ENCODE measurements at regions not wholly inside any gene's neighbourhood (a gene's known extent, or its start where the extent isn't known, plus 50 kb on each side); places are given as distances from the start of the nearest gene placed in this dataset.
"Not testable (repeated sequence)": the region's sequence is repeated elsewhere in the genome, so short reads cannot be mapped to it uniquely, and the experiment has no call there.

DNA sequence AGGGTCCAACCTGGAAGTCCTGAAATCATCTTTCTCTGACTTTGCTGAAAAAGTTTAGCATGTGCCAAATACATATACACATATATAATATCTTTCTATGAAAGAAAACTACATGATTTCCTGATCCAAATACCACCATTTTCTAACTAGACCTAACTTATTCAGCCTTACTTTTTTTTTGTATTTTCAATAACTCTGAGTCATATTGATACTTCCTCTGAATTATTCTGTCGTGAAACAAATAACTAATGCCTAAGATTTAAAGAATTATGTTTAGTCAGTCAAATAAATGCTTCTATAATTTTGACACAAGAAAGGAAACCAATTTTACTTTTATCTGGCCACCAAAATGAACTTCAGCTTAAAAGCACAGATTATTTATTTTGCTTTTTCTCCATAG, 760.2 kb upstream of the GBE1 start:
- in situ Hi-C loops (cut with HindIII; ENCODE audit: low sequenced_read_pairs) = no loop called here

DNA sequence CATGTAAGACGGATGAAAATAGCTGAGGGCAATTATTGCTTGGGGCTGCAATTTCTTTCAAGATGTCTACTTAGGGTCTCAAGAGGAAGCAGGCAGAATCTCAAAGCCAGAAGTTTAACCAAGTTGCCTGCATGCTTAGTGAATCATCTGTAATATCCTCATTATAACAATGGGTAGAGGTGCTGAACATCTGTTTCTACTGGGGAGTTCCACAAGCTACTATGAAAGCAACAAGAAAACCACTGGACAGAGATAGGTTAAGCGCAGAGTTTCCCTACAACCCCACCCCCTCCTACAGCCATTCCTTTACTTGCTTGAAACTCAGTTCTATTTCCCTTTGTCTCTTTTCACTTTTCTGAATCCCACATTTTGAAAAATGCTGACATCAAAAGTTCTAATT, 759.4 kb upstream of the GBE1 start:
- in situ Hi-C loops (cut with HindIII; ENCODE audit: low sequenced_read_pairs) = no loop called here

DNA sequence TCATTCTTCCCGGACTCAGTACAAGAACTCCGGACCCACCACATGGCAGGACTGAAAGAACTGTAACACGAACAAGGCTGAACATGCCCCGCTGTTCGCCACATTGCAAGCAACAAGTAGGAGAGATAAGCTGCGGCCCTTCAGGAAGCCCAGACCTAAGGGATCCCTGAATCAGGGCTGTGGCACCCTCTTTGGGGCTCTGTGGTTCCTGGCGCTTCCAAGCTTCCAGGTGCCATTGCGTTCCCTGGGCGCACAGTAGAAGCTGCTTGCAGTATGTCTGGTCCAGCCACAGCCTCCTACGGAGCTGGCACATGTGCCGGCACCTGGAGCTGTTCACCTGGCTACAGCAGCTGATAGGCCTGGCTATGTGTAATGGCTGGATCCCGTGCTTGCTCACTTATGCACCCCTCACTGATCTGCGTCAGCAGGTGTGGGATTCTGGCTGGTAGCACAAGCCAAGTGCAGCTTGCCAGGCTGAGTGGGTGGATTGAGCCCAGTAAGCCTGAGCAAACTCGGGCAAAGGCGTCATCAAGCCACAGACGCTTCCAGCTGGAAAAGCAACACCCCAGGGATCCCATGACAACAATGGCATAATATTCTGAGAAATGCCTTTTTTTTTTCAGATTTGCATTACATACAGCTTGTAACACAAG, 748.6 kb upstream of the GBE1 start:
- in situ Hi-C loops (cut with HindIII; ENCODE audit: low sequenced_read_pairs) = no loop called here

DNA sequence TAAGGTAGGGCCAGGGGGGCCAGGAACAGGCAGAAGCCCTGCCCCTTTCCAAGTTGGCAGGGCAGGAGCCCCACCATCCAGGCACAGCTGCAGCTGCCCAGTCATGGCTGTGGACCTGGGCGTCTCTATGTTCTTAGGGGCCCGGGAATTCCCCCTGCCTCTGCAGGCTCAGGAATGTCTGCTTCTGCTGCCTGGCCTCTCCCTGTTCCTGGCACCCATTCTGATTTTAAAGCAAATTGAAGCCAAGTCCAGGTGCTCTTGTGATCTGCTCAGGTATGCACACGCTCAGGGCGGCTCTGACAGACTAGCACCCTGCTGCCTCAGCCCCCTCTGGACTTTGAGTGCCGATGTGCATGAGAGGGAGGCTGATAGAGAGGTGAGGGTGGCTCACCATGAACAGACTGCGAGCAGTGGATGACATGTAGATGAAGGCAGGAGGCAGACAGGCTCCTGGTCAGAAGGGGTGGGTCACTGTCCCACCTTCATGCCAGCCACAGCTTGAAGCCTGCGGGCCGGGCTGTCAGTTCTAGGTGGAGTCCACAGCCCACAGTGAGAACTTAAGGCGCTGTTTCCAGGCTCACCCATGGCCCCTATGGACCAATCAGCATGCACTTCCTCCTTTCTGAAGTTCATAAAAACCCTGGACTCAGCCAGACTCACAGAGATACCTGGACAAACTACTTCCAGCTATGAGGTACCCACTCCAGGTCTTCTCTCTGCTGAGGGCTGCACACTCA, 747.8 kb upstream of the GBE1 start:
- in situ Hi-C loops (cut with HindIII; ENCODE audit: low sequenced_read_pairs) = no loop called here

DNA sequence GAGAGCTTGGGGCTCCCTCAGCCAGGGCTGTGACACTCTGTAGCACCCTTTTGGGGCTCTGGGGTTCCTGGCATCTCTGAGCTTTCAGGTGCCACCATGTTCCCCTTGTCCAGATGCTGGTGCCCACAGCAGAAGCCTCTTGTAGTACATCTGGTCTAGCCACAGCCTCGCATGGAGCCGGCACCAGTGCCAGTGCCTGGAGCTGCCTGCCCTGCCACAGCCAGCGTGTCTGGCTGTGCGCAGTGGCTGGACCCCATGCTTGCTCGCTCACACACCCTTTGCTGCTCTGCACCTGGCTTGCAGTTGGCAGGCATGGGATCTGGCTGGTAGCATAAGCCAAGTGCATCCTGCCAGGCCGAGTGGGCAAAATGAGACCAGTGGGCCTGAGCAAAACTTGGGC, 744.8 kb upstream of the GBE1 start:
- in situ Hi-C loops (cut with HindIII; ENCODE audit: low sequenced_read_pairs) = no loop called here

DNA sequence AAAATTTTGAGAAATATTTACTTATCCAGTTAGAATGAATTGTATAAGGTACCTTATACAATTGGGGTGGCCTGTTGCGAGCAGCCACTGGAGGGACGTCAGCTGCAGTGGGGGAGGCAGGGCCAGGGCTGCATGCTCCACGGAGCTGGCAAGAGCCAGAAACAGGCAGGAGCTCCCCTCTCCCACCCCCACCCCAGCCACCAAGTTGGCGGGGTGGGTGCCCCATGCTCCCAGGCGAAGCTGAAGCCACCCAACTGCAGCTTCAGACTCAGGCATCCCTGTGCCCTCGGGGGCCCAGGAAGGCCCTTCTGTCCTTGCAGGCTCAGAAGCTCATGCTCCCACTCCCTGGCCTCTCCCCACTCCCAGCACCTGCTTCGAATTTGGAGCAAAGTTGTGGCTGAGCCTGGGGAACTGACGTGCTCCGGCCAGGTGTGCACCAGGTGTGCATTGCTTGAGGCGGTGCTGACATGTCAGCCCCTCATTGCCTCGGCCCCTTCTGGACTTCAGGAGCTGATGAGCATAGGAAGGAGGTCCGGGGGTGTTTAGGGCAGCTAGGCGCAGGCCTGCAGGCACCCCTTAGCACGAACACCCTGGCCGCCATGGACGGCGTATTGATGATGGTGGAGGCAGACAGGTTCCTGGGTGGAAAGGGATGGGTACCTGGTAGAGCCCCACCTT, 743.8 kb upstream of the GBE1 start:
- in situ Hi-C loops (cut with HindIII; ENCODE audit: low sequenced_read_pairs) = no loop called here

DNA sequence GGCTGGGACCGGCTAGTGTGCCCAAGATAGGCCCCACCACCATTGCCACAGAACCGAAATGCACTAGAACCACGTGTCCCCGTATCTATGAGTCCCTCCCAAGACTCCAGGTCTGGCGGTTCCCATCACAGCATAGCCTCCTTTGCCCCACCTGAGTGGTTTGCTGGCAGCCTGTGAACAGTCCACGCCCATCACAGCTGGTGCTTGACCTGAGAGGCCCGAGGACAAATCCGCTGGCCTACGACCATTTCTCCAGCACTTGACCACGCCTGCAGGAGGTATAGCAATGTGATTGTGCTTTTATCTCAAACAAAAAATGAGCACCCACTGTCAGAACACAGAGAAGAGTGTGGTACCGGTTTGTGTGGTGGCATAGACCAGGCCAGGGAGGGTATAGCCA, 736.7 kb upstream of the GBE1 start:
- in situ Hi-C loops (cut with HindIII; ENCODE audit: low sequenced_read_pairs) = no loop called here

DNA sequence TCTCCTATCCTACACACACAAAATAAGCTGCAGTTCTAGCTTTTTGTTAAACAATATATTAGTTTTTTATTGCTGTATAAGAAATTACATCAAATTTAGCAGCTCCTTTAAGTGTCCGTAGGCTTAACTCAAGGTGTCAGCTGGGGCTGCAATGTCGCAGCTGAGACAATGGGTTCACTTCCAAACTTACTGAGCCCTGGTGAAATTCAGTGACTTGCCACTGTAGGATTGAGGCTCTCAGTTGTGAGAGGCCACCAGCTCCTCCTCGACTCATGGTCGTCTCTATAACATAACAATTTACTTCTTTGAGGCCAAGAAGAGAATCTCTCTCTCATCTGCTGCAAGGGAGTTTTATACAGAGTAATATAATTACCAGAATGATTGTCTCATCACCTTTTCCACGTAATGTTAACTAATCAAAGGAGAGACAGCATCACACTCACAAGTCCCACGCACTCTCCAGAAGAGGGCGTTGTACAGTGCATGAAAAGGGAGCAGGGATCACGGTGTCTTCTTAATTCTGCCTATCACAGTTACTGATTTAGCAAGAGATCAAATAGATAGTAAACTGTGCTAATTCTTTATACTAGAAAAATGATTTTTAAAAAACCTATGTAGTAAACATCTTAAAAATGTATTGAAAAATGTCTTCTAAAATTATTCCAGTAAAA, 735.6 kb upstream of the GBE1 start:
- in situ Hi-C loops (cut with HindIII; ENCODE audit: low sequenced_read_pairs) = no loop called here

DNA sequence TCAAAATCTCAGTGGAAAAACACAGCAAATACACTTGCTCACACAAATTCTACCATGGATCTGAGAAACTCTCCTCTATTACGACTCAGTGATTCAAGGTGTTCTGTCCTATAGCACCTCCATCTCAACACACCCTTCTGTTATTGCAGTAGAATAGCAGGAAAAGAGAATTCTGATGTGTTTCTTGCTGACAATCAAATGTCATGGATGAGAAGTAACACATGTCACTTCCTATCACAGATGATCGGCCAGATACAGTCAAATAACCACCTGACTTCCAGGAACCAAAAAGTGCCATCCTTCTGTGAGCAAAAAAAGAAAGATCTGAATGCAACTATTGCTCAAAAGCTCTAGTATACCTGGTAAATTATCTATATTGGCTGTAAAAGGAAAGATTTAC, 734.2 kb upstream of the GBE1 start:
- in situ Hi-C loops (cut with HindIII; ENCODE audit: low sequenced_read_pairs) = no loop called here

DNA sequence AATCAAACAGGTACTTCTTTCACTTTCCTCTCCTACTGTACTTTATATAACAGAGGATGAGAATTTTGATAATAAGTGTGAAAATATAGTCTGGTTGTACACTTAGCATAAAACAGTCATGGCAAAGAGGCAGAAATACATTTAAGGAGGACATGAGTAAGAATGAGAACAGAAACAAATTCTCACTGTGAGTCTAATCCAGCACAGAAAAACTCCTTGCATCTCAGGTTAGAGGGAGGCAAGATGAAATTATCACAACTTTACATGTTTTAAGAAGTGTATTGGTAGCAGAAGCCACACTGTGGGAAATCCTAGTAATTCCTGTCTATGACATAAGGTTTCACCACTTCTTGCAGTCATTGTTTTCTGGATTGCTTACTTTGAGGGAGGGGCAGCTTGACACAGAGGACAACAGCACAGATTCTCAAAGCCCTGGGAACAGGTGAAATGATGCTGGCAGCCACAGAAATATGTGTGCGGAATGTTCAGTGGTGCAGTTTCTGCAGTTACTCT, 733.6 kb upstream of the GBE1 start:
- in situ Hi-C loops (cut with HindIII; ENCODE audit: low sequenced_read_pairs) = no loop called here

DNA sequence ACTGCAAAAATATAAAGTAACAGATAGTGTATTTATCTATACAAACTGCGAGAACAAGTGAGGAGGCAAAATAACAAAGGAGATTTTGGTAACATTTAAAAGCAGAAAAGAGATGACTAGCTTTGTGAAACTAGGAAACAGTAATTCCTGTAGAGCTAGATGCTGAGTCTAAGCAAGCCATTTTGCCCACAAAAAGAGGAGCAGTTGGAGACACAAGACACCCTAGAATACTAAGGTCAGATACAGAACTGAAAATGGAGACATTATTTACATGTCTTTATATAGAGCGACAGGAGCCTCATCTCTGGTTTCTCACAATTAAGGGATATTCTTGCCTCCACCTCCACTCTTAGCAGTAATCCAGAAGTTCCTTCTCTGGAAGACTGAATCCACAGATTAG, 732.4 kb upstream of the GBE1 start:
- in situ Hi-C loops (cut with HindIII; ENCODE audit: low sequenced_read_pairs) = no loop called here

DNA sequence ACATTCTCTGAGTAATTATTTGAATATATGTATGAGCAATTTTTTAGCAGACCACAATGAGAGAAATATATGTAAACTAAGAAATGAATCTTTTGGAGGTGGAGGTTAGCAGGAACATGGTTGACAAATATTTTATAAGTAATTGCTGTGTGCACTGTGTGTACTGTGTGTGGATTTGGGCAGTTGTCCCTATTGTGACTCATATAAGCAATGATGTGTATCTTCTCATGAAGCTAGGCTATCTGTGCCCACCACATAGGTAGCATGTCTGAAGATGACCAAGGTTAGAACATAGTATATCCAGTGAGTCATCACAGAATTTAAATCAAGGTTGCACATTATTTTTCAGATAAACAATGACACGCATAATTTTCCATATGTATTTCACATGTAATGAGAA, 713.9 kb upstream of the GBE1 start:
- in situ Hi-C loops (cut with HindIII; ENCODE audit: low sequenced_read_pairs) = no loop called here

DNA sequence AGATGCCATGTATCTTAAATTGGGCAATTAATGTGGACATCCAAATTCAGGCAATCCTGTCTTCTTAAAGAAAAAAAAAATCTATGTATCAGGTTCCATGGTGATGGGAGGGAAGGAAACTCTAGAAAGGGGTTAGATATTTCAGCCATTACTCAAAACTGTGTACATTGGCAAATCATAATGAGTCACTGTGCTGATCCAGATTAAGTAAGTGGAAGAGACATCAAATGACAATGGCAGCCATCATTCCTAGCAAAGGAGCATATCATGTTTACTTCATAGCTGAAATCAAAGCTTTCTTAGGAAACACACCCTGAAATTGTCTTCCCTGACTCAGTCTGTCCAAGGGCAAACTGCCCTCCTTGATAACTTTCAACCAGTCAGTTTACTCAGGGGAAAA, 713.3 kb upstream of the GBE1 start:
- in situ Hi-C loops (cut with HindIII; ENCODE audit: low sequenced_read_pairs) = no loop called here

DNA sequence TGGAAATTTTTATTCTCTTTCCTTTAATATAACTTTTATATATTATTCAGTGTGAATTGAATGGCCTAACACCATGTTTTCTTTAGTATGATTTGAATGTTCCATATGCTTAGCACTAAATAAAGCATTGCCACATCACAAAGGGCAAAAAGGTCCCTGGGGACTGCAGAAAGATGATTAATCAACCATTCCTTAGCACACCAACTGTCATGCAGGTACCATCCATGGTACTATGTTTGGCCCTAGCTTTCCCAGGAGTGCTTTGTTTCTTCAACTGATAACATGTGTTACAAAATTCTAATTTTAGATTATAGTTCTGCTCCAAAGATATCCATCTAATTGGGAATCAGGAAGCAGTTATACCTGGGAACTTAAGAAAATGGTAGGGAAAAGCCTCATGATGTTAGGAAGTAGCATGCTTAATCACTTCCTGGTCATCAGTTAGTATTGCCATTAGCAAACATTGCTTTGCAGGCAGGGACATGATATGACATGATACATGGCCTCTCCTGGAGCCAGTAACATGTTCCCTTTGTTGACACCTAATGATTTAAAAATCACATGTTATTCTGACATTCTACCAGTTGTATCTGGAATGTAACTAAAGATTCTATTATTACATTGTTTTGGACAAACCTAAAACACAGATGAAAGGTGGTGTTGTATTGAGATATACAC, 712.6 kb upstream of the GBE1 start:
- in situ Hi-C loops (cut with HindIII; ENCODE audit: low sequenced_read_pairs) = no loop called here

DNA sequence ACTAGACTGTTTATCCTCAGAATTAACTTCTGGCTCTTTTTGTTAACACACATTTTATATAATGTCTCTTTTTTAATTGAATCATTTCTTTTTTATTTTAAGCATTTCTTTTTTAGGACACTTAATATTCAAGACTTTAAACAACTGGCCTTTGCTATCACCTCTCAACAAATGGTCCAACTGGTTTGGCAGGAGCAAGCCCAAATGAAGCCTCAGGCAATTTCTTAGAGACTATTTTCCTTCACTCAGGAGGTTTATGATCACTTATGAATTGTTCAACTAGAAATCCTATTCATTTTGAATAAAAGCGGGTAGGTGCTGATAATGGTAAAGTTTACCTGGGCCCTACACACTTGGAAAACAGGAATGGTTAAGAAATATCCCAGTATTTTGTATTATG, 705.6 kb upstream of the GBE1 start:
- in situ Hi-C loops (cut with HindIII; ENCODE audit: low sequenced_read_pairs) = no loop called here

DNA sequence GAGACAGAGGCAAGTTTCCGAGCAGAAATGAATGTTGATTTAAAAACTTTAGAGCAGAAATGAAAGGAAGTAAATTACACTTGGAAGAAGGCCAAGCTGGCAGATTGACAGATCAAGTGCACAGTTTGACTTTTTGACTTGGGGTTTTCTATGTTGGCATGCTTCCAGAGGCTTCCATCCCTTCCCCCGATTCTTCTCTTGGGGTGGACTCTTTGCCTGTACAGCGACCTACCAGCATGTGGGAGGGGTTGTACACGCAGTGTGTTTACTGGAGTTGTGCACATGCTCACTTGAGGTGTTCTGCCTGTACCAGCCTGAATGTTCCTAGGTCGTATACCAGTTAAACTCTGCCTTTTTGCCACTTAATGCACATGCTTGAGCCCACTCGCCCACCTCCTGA, 701.5 kb upstream of the GBE1 start:
- in situ Hi-C loops (cut with HindIII; ENCODE audit: low sequenced_read_pairs) = no loop called here

DNA sequence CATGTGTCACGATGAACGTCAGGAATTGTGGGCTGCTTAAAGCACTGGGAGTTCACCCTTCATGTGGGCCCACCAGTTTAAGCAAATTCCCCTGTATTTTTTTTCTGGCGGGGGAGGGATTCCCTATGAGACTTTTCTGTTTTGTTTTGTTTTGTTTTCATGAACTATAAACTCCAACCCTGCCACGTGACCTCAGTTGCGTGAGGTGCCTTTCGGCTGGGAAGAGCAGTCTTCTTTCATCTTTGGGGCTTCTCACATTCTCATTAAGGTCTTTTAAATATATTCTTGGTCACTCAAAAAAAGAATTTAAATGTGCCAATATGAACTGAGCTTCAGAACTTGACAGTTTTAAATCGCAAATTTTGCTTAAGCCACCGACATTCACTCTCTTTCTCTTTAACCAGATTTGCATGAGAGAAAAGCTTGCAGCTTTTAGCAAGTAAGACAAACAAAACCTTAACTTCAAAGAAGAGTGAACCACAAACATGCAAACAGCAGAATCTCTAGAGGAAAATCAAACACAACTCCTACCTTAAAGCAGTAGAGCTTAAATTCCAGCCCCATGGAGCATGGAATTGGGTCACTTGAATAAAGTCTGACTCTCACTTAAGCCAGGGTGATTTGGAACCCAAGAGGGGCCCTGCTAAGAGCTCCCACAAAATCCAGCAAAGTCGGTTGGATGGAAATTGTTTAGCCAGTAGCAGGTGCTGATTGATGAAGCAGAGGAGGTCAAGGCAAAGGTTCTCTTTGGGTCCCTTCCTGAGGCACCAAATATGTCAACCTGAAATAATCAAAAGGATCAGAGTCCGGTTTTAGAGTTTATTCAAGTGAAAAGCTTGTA, 699.8 kb upstream of the GBE1 start:
- in situ Hi-C loops (cut with HindIII; ENCODE audit: low sequenced_read_pairs) = no loop called here

DNA sequence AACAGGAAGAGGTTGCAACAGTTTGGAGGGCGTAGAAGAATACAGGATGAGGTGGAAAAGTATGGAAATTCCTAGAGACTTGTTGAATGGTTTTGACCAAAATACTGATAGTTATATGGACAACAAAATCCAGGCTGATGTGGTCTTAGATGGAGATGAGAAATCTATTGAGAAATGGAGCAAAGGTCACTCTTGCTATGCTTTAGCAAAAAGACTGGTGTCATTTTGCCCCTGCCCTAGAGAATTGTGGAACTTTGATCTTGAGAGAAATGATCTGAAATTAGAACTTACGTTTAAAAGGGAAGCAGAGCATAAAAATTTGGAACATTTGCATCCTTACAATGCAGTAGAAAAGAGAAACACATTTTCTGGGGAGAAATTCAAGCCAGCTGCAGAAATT, 686.9 kb upstream of the GBE1 start:
- in situ Hi-C loops (cut with HindIII; ENCODE audit: low sequenced_read_pairs) = no loop called here

DNA sequence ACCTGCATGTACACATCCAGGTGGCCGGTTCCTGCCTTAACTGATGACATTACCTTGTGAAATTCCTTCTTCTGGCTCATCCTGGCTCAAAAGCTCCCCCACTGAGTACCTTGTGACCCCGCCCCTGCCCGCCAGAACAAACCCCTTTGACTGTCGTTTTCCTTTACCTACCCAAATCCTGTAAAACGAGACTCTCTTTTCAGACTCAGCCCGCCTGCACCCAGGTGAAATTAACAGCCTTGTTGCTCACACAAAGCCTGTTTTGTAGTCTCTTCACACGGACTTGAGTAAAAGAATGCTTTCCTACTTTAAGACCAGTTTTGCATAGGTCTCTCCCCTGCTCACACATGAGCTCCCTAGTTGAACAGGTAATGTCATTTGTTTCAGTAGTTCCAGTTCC, 667.4 kb upstream of the GBE1 start:
- in situ Hi-C loops (cut with HindIII; ENCODE audit: low sequenced_read_pairs) = not testable (repeated sequence)

DNA sequence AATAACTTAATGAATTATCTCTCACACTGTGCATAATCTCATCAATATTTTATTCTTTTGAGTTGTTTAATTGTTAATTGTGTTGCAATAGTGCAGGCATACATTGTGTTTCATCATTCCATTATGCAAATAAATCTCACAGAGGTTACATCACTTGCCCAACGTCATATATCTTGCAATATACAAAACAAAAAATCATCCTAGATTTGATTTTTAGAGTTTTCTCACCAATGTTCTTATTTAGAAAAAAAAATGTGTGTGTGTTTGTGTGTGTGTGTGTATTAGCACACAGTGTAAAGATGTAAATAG, 662.5 kb upstream of the GBE1 start:
- in situ Hi-C loops (cut with HindIII; ENCODE audit: low sequenced_read_pairs) = no loop called here
